B cell (primary cell): ENCODE measurements at regions not wholly inside any gene's neighbourhood (a gene's known extent, or its start where the extent isn't known, plus 50 kb on each side); places are given as distances from the start of the nearest gene placed in this dataset.

Experiments
- ATAC-seq: fragments of 200-7000 bp; cut with Tn5 transposase; one replicate; pipeline ENCODE4 v1.10.0; 2021; ENCODE audit warnings: low read depth, mild to moderate bottlenecking, moderate number of reproducible peaks, moderate library complexity
- CTCF ChIA-PET: fragments of 350-600 bp; sonication (Branson Sonifier 250); formaldehyde crosslinking; loops from one replicate; lab custom pipeline; 2021; ENCODE audit warnings: antibody characterized with exemption, inconsistent platforms; lab: Charles Lee
- POLR2A ChIA-PET: fragments of 350-600 bp; sonication (Branson Sonifier 250); formaldehyde crosslinking; loops from one replicate; lab custom pipeline; 2021; ENCODE audit warnings: antibody characterized with exemption; lab: Charles Lee
- DNase-seq: peaks from one replicate; pipeline ENCODE4 v3.0.0; 2013
- H2AFZ ChIP-seq: 2 replicates; pipeline ENCODE4 v1.6.1; 2012; ENCODE audit warnings: mild to moderate bottlenecking, low read depth, low read length; ENCODE audit not compliant: insufficient read depth, poor library complexity, severe bottlenecking
- H3K27ac ChIP-seq, 2 donors: 1 replicate in 1 of 2; 2 replicates in 1 of 2; pipeline ENCODE4 v1.5.1; 2012 to 2013; ENCODE audit warnings: low read length in 2 of 2, mild to moderate bottlenecking in 2 of 2, moderate library complexity in 1 of 2
- H3K27me3 ChIP-seq, 4 experiments: fragments of 200-600 bp in 1 of 4; sonication (generic) in 1 of 4; replicated peaks in 1 of 4; 1 replicate in 2 of 4; 2 replicates in 2 of 4; pipeline versions ENCODE4 v1.6.1 to v1.7.0; 2013 to 2016; ENCODE audit warnings: low read length in 3 of 4, mild to moderate bottlenecking in 2 of 4, mixed read lengths in 1 of 4, moderate library complexity in 1 of 4; ENCODE audit not compliant: insufficient read depth in 4 of 4, control insufficient read depth in 3 of 4; ENCODE audit errors: control extremely low read depth in 1 of 4
- H3K36me3 ChIP-seq, 2 experiments: replicated peaks in 1 of 2; 1 replicate in 1 of 2; 2 replicates in 1 of 2; pipeline versions ENCODE4 v1.6.1 to v1.7.1; 2013; ENCODE audit warnings: low read length in 1 of 2; ENCODE audit not compliant: insufficient read depth in 2 of 2, control insufficient read depth in 1 of 2; ENCODE audit errors: control extremely low read depth in 1 of 2, extremely low read depth in 1 of 2
- H3K4me1 ChIP-seq, 2 donors: fragments of 200-600 bp in 1 of 2; sonication (generic) in 1 of 2; 1 replicate in 1 of 2; 2 replicates in 1 of 2; pipeline versions ENCODE4 v1.5.1 to v1.6.1; 2013 to 2017; ENCODE audit warnings: low read length in 2 of 2; ENCODE audit not compliant: control insufficient read depth in 2 of 2, insufficient read depth in 2 of 2
- H3K4me2 ChIP-seq: replicated peaks from 2 replicates; pipeline ENCODE3; 2012; ENCODE audit warnings: mild to moderate bottlenecking, low read depth, low read length; ENCODE audit not compliant: poor library complexity, severe bottlenecking
- H3K4me3 ChIP-seq, 5 experiments: fragments of 200-600 bp in 1 of 5; sonication (generic) in 1 of 5; 1 replicate in 3 of 5; 2 replicates in 2 of 5; pipeline versions ENCODE4 v1.5.1 to v1.7.0; 2011 to 2016; ENCODE audit warnings: low read length in 4 of 5, mild to moderate bottlenecking in 4 of 5, low read depth in 2 of 5, control low read depth in 1 of 5, moderate library complexity in 1 of 5; ENCODE audit not compliant: insufficient read depth in 1 of 5; ENCODE audit errors: control extremely low read depth in 1 of 5, extremely low read depth in 1 of 5
- H3K79me2 ChIP-seq: fragments of 200-600 bp; sonication (generic); one replicate; pipeline ENCODE4 v1.6.0; 2016; ENCODE audit warnings: low read length; ENCODE audit not compliant: control insufficient read depth, insufficient read depth
- H3K9ac ChIP-seq: fragments of 200-600 bp; sonication (generic); 2 replicates; pipeline ENCODE4 v1.6.1; 2017; ENCODE audit warnings: mild to moderate bottlenecking, low read length, moderate library complexity
- H3K9me3 ChIP-seq, 3 donors: one replicate each; pipeline versions ENCODE4 v1.6.1 to v1.7.1; 2013; ENCODE audit warnings: low read length in 2 of 3; ENCODE audit not compliant: control insufficient read depth in 2 of 3, insufficient read depth in 1 of 3; ENCODE audit errors: control extremely low read depth in 1 of 3
- H4K20me1 ChIP-seq: 2 replicates; pipeline ENCODE4 v1.6.0; 2012; ENCODE audit warnings: mild to moderate bottlenecking, low read length; ENCODE audit not compliant: insufficient read depth, control insufficient read depth, poor library complexity, severe bottlenecking
- H3K27ac Mint-ChIP-seq: one replicate; pipeline ENCODE4 v1.8.0; 2021; ENCODE audit warnings: mixed read lengths
- H3K27me3 Mint-ChIP-seq: one replicate; pipeline ENCODE4 v1.8.0; 2021; ENCODE audit warnings: mixed read lengths
- H3K4me1 Mint-ChIP-seq: one replicate; pipeline ENCODE4 v1.8.0; 2021; ENCODE audit warnings: mixed read lengths
- H3K4me3 Mint-ChIP-seq: one replicate; pipeline ENCODE4 v1.8.0; 2021; ENCODE audit warnings: mixed read lengths
- H3K9me3 Mint-ChIP-seq: one replicate; pipeline ENCODE4 v1.8.0; 2022; ENCODE audit warnings: mixed read lengths; ENCODE audit not compliant: insufficient read depth
- EZH2 ChIP-seq: IDR thresholded peaks from 2 replicates; pipeline ENCODE4 v1.6.1; 2012; ENCODE audit warnings: borderline replicate concordance, low read depth, mild to moderate bottlenecking, moderate library complexity, low read length; ENCODE audit not compliant: insufficient read depth, poor library complexity, severe bottlenecking
- WGBS: methylation state at CpG from one replicate; pipeline ENCODE4 v1.1.5; 2013; ENCODE audit warnings: missing lambda C conversion rate; ENCODE audit not compliant: insufficient coverage; 5-methylcytosine and 5-hydroxymethylcytosine counted together
- intact Hi-C: fragments of 100-400 bp; cut with micrococcal nuclease; formaldehyde crosslinking; loops from one replicate; pipeline ENCODE4 v1.10.0; 2022
- TF ChIP-seq, protein P1 (sequence below): fragments of 200-600 bp; IDR thresholded peaks from one replicate; pipeline ENCODE4 v1.8.0; 2022; ENCODE audit warnings: antibody characterized with exemption, mild to moderate bottlenecking

DNA sequence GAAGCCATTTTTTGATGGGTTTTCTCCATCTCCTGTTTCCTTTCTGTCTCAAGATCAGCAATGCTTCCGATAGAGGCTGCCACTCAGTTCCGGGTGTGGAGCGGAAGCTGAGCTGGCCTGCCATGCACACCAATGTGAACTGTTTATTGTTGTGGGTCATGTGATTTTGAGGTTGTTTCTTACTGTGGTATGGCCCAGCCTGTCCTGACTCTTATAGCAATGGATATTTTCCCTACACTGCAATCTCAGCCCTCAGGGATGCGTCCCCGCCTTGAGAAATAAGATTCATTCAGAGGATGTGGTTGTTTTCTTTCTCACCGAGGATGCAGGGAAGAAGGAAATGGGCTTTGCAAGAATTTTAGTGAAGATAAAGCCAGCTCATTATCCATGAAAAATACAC lies 134.7 kb downstream of the PFKFB3 start:
- Histone ChIP-seq H3K36me3 (no peaks in the 10 kb centered on the region), H3K9ac (no peak overlapping the region), H3K9me3 (peaks cover 3 to 7% (median 7%) of the 10 kb centered on the region in 3 donors), H3K4me2 (no peak overlapping the region), H2AFZ (no peak overlapping the region), H3K27me3 (no peaks in the 10 kb centered on the region), H3K4me1 (no peaks in the 10 kb centered on the region), H3K79me2 (no peaks in the 10 kb centered on the region), H3K27ac (no peak overlapping the region), H3K4me3 (no peak overlapping the region), H4K20me1 (no peaks in the 10 kb centered on the region)
- intact Hi-C loops, result no loop called here
- no peaks in the 10 kb centered on the region for H3K4me1 Mint-ChIP-seq
- DNase-seq (no peak), ATAC-seq (no peak)
- ChIA-PET POLR2A (no interaction called here), CTCF (no interaction called here)
- H3K27me3 Mint-ChIP-seq, result no peaks in the 10 kb centered on the region
- H3K9me3 Mint-ChIP-seq, result peaks cover 3% of the 10 kb centered on the region
- H3K27ac Mint-ChIP-seq, result no peak overlapping the region
- WGBS, result 100% methylated on average over 1 of the region's 6 CpGs
- TF ChIP-seq, protein P1, sequence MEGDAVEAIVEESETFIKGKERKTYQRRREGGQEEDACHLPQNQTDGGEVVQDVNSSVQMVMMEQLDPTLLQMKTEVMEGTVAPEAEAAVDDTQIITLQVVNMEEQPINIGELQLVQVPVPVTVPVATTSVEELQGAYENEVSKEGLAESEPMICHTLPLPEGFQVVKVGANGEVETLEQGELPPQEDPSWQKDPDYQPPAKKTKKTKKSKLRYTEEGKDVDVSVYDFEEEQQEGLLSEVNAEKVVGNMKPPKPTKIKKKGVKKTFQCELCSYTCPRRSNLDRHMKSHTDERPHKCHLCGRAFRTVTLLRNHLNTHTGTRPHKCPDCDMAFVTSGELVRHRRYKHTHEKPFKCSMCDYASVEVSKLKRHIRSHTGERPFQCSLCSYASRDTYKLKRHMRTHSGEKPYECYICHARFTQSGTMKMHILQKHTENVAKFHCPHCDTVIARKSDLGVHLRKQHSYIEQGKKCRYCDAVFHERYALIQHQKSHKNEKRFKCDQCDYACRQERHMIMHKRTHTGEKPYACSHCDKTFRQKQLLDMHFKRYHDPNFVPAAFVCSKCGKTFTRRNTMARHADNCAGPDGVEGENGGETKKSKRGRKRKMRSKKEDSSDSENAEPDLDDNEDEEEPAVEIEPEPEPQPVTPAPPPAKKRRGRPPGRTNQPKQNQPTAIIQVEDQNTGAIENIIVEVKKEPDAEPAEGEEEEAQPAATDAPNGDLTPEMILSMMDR, result no peak
- TF ChIP-seq EZH2, result no peak
- H3K4me3 Mint-ChIP-seq, result no peak overlapping the region

DNA sequence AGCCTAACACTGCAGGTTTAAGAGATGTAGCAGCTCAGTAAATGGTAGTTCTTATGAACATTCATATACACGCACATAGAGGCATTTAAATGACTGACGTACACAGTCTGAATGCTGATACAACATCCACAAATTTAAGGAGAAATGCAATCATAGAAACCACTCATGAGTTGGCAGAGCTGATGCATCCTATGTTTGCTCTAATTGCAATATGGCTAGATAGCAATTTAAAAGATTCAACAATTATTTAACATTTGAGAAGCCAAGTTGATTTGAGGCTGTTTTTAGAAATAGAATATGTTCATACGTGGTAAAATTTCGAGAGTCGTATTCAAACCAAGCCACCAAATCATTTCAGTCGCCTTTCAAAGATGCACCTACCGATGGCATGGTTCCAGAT lies 135.6 kb downstream of the PFKFB3 start:
- WGBS, result no CpG with 5 or more reads among the region's 7 CpGs
- Mint-ChIP-seq H3K27ac (no peak overlapping the region), H3K4me1 (no peaks in the 10 kb centered on the region), H3K4me3 (no peak overlapping the region), H3K9me3 (peaks cover 3% of the 10 kb centered on the region), H3K27me3 (no peaks in the 10 kb centered on the region)
- Histone ChIP-seq H3K36me3 (no peaks in the 10 kb centered on the region), H3K27ac (no peak overlapping the region), H3K79me2 (no peaks in the 10 kb centered on the region), H3K27me3 (no peaks in the 10 kb centered on the region), H3K9ac (no peak overlapping the region), H4K20me1 (no peaks in the 10 kb centered on the region), H3K4me3 (no peak overlapping the region), H3K4me2 (no peak overlapping the region), H2AFZ (no peak overlapping the region), H3K4me1 (no peaks in the 10 kb centered on the region), H3K9me3 (peaks cover 2 to 4% (median 3%) of the 10 kb centered on the region in 3 donors)
- DNase-seq (no peak), ATAC-seq (no peak)
- CTCF ChIA-PET, result interaction anchor here (1.9 kb wide), 1 partner anchor 65 kb away, joined by 6 read pairs; no protein-coding TSS in a partner anchor
- POLR2A ChIA-PET, result no interaction called here
- intact Hi-C loops, result no loop called here
- TF ChIP-seq EZH2, result no peak
- TF ChIP-seq, protein P1, result no peak
